Activated CD4-positive, alpha-beta T cell treated with anti-CD3 and anti-CD28 coated beads, Interleukin-10, Interleukin-2, amounts not matched to agents 100 ng/mL and 50 ng/mL, durations not matched to agents 16 hours and 8 hours (primary cell): ENCODE measurements at regions not wholly inside any gene's neighbourhood (a gene's known extent, or its start where the extent isn't known, plus 50 kb on each side); places are given as distances from the start of the nearest gene placed in this dataset.

Source experiments
- DNase-seq: peaks from one replicate; pipeline ENCODE4 v3.0.0-alpha.2; 2020

DNA sequence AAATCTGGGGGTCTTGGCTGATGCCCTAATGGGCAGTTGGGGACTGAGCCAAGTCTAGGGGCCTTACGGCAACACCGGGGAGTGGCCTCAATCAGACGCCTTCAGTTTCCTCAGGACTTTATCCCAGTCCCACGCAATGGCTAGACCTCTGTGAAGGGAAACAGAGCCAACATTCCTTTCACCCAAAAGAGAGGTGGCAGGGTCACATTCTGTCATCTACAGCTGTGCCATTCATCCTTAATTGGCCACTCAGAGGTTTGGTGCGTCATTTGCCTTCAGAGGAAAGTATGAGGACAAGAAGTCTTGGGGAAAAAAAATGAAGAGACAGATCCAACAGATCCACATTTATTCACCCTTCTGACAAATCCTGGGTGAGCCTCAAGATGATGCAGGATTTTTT, 166.9 kb upstream of the AVPR1A start:
- DNase-seq: no peak

DNA sequence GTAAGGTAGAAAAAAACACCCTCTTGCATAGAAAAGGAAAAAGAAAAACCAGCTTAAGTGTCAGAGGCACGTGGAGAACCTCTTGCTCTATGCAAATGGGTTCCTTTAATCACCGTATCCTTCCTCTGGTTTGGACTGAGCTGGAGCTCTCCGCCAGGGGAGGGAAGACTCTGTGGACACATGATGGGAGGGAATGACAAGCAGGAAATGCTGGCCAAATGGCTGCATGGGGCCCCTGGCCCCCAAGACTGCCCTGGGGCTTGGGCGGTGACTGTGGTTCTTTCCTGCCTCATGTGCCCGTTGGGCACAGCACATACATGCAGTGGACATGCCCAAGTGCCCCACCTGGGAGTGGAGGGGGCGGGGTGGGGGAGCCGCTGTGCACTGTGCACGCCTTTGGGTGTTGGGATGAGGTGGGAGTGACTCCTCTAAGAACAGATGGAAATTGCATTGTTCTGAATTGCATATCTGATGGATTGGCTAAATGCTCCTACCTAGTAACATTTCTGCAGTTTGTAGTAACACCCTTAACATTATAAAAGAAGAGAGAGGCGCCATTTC, 166.4 kb upstream of the AVPR1A start:
- DNase-seq: no peak

DNA sequence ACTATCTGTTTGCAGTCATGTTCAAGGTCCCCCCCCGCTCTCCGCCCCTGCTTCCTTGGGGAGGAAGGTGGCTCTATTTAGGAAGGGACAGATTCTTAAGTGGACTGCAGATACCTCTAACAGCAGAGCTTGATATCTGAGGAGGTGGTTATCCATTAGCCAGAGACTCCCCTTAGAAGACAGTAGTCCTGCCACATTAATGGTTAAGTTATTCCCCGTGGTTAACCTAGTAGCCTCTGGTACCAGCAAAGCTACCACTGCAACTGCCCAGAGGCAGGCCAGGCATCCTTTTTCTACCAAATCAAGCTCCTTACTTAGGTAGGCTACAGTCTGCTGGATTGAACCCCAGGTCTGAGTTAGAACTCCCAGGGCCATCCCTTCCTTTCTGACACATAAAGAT, 162.1 kb upstream of the AVPR1A start:
- DNase-seq: no peak

DNA sequence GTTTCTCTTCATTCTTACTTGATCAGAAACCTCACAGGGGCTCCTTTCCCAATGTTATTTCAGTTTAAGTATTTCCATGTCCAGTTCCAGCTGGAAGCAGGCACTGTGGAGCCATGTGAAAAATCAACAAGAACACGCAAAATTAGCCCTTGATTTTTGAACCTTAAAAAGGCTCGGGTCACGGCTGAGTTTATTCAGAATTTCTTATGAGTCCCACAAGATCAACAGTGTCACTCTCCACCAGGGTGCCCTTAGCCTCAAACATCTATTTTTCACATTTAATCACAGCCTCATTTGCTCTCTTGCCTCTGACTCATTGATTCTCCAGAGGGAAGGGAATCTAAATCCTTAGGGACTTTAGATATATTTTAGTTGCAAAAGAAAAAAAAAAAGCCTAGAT, 157.7 kb upstream of the AVPR1A start:
- DNase-seq: no peak

DNA sequence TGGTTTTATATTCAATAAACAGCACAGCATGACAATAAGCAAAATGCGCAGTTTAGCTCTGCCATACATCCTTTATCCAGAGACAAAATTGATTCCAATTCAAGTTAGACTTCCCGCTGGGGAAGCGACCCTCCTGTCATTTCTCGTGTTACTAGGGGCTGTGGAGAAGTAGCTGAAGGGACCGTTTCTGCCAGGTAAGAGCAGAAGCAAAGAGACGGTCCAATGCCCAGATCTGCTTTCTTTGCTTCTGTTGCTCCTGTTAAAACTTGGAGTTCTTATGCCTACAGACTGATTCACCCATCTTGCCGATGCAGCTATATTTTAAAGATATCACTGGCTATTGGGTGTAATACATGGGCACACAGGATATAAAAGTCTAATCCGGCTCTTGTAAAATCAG, 156.8 kb upstream of the AVPR1A start:
- no peak for DNase-seq

DNA sequence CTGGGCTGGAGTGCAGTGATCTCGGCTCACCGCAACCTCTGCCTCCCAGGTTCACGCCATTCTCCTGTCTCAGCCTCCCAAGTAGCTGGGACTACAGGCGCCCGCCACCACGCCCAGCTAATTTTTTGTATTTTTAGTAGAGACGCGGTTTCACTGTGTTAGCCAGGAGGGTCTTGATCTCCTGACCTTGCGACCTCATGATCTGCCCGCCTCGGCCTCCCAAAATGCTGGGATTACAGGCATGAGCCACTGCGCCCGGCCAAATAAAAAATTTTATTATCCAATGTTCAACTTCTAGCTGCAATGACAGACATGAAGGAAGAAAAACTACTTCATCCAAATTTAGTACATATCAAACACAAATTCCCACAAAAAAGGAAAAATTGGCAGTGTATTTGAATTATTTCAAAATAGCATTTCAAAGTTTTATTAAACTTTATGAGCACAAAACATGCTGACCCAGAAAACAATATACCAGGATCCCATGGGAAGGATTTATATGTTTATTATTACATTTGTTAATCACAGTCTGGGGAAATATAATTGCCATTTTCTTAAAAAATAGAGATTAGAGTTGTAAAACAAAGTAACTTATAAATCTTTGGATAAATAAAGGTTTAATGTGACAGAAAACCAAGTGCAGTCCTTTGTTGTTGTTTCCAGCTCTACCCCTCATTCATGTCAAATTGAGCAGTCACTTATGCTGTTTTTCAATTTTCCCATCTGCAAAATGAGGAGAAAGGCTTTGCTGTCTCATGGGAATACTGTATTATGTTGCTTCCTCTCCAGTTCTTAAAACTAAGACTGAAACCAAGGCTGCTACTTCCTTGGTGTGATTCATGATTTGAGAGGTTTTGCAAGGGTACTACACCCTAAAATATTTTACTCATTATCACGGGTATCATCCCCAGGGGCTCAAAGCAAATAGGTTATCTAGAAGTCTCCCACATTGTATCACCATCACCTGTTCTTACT, 155.2 kb upstream of the AVPR1A start:
- no peak for DNase-seq

DNA sequence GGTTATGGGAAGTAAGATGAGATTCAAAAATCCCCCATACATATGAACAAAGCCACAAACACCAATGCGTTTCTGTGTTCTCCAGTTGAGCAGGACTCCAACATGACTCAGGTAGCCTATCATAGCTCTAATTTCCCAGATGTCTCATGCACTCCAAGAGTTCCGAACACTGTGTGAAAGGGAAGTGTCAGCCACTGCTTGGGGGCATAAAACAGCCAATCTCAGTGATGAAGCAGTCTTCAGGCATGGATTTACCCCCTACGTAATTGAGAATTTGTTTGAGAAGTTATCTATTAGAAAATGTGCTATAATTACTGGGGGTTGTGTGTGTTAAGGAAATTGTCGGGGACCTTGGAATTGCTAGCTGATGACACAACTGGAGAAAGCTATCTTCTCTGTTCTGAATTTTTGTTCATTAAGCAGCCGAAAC, 153.9 kb upstream of the AVPR1A start:
- DNase-seq: no peak

DNA sequence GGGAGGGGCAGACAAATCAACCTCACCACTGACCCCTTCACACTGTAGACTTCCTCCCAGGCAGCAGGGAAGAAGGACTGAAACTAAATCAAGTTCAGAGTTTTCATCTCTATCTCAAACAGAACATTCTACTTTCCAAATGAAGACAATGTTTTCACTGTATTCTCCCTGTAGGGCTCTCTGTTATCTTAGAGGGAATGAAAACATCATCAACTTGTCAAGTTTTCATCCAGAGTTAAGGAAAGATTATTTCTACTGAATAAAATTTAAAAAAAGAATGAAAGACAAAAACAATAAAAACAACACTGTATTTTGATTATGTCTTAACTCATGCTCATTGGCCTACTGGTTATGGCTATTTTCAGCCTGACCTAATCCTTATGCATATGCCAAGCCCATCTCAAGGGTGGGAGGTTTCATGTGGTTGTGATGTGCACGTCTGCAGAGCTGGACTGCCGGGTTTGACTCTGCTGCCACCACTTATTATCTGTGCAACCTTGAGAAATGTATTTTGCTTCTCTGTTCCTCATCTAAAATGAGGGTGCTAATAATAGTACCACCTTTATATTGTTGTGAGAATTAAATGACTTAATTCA, 152.0 kb upstream of the AVPR1A start:
- DNase-seq: no peak

DNA sequence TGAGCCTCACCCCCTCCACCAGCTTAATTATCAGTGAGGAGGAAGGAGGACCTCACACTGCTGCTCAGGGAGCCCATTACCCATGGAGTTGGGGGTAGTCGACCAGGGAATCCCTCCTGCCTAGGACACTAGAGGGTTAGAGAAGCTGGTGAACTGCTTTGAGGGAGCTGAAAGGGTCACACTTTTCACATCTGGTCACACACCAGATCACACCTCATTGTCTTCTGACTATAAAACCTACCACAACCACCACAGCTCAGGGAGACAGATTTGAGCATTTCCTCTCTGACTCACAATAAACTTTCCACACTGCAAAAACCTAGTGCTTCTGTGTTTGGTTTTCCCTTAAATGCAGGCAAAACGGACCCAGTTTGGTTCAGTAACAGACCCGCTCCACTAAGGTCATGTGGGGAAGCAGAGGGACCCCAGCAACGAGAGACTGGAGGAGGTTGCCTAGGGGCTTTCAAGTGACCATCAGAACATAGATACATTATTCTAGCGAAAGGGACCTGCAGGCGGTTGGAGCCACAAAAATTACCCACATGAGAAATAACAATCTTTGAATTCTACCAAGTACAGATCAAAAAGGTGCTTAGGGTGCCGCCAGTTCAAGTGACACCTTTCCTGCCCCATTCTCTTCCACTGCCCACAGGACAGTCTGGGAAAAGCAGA, 151.4 kb upstream of the AVPR1A start:
- peak; percentile 37 for DNase-seq

DNA sequence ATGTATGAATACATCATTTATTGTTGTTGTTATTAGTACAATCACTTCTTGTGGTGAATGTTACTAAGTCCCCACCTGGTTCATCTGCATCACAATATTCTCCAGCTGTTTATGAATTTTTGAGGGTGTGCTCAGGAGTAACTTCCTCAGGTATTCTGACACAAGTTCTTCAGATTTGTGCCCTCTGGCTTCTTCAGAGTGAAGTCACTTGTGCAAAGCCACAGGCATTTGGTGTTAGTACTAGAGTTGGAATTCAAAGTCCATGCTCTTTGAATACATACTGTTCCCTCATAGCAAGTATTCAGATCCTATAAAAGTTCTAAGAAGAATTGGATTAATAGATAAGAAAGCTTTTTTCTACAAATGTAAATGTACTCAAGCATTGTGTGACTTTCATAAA, 150.3 kb upstream of the AVPR1A start:
- DNase-seq: no peak

DNA sequence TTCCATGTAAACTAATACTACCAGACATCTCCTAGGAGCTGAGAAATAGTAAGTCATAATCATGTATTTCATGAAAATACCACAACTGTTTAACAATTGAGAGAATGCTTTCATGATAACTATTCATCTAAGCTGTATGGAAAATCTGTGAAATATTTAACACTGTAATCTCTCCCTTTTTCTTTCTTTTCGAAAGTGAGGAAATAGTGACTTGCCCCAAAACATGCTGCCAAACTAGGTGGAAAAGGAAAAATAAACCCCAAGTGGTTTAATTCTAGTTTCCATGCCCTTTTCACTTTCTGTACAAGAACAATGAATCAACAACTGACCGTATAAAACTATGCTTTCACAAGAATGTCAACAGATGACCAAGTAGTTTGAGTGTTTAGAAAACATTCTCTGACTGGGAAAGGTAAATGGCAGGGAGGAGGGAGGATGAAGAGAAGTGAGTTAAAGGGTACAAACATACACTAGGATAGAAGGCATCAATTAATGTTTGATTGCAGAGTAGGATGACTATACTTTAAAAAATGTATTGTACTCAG, 147.5 kb upstream of the AVPR1A start:
- no peak for DNase-seq

DNA sequence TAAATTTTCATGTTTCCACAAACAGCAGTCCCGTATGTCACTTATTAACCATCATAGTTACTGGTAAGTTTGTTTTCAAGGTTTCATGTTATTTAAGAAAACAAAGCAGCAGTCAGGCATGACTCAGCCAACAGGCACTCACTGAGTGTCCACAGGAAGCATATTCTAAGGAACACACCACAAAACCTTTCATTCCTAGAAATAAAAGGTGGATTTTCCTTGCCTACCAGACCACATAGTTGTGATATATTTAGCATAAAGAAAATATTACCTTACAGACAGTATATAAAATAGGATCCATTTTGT, 143.3 kb upstream of the AVPR1A start:
- no peak for DNase-seq

DNA sequence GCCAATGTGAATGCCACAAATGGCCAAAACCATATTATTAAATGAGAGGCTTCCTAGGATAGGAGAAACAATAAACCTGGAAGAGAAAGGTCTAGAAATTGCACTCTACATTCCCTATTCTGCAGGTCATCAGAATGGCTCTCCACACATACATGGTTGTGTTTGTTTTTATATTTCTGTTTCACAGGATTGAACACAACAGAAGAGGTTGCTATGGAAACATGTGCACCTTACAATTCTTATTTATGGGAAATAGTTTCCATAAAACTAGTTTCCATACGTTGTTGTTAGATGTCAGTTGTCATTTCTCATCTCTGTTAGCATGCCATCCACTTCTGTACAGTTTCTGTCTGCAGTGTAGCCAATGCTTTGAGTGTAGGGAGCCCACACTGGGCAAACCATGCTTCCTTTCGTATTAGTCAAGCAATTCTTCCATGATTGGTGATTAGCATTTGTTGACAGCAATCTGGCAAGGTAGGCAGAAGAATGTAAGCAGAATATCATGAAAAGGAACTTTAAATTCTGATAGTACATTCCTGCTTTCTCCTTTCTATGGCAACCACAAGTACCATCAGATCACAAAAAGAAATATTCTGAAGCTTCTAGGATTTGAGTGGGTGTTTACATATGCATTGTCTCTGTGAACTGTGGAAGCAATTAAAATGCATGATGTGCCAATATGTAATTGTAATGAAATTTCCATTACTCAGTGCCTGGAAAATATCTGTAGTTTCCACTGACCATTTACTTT, 141.6 kb upstream of the AVPR1A start:
- DNase-seq: no peak

DNA sequence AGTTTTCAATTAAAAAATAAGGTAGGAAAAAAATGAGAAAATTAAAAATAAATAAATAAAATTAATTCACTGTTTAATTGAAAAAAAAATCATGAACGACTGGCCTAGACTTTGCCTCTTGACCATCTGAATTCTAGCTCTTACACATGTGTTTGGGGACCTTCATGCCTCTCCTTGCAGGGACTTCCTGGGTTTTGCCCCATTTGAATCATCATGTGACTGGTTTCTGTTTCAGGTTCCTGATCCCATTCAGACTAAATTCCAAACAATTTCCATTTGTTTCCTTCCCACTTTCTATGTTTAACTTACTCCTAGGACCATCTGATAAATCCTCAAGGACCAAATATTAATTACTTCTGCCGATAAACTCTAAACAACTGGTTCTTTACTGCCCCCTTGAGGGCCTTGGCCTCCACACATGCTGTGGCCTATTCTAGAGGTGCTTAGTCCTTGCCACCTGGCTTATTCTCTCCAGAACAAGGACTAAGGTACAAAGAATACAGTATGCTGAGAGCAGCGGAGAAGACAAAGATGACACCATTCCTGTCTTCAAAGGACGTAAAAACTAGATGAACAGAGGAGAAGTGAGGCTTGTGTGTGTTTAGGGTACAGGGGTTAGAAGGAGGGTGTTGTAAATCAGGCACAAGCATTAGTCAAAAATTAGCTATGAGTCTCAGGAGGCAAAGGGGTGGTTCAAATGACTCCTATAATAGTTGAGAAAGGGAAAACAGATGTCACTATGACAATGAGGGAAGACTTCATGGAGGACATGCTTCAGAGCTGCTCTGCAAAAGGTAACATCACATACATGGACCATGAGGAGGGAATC, 125.8 kb upstream of the AVPR1A start:
- peak; percentile 20 for DNase-seq

DNA sequence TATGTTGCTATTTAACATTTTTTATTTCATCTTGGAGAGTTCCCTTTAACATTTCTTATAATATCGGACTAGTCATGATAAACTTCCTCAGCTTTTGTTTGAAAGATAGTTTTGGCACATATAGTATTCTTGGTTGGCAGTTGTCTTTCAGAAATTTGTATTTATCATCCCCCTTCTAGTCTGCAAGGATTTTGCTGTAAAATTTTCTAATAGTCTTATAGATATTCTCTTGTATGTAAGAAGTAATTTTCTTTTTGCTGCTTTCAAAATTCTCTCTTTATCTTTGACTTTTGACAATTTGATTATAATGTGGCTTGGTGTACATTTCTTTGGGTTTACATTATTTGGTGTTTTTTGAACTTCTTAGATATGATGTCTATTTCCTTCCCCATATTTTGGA, 116.0 kb upstream of the AVPR1A start:
- no peak for DNase-seq

DNA sequence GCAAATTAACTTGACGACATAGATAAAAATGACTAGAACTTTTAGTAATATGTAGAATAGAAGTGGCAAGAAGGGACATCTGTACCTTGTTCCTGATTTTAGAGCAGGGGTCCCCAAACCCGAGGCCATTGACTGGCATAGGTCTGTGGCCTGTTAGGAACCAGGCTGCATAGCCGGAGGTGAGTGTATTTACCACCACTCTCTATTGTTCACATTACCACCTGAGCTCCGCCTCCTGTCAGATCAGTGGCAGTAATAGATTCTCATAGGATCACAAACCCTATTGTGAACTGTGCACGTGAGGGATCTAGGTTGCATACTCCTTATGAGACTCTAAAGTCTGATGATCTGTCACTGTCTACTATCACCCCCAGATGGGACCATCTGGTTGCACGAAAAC, 113.6 kb upstream of the AVPR1A start:
- no peak for DNase-seq

DNA sequence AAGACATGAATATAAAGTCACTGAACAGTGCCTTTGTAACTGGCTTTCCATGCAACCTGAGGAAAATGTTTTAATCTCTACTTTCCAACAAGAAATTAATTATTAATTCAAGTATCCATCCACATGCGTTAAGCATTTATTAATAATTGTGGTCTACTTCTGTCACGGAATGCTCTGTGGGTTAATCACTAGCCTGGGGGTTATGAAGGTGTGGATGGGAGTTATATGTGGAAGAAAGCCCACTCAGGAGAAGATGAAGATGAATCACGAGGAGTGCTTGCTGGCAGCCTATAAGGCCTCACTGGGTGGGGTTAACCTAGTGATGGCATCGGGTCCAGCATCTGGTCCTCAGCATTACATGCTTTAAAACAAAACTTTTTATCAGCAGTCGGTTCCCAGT, 99.5 kb upstream of the AVPR1A start:
- no peak for DNase-seq

DNA sequence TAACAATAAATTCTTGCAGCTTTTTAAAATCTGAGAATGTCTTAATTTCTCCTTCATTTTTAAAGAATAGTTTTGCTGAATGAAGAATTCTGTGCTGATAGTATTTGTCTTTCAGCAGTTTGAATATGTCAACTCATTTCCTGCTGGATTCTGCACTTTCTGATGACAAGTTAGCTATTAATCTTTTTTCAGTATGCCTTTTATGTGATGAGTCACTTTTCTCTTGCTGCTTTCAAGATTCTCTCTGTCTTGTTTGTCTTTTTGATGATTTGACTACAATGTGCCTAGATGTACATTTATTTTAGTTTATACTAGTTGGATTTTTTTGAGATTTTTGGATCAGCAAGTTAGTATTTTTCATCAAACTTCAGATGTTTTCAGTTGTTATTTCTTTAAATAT, 87.9 kb upstream of the AVPR1A start:
- DNase-seq: no peak

DNA sequence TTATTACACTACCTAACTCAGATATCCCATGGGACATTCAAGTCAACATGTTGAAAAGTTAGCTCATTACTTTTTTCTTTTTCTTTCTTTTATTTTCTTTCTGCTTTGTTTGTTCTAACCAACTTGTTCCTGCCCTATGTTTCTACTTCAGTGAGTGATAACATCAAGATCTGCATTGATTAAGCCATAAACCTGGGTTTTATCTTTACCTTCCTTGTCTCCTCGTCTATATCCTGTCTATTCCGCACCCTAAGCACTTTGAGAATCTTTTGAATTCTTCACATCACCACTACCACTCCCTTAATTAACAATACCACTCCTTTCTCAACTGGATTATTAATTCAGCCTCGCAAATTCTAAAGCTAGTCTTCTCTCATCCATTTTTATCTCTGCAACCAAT, 81.9 kb upstream of the AVPR1A start:
- DNase-seq: no peak

DNA sequence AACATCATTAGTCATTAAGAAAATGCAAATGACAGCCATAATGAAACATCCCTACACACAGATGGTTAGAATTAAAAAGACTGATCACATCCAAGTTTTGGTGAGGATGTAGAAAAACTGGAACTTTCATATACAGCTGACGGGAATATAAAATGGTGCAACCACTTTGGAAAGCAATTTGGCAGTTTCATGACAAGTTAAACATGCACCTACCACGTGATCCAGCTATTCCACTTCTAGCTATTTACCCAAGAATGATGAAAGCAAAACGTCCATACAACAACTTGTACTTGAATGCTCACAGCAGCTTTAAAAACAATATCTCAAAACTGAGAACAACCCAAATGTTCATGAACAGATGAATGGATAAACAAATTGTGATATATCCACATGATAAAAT, 77.9 kb upstream of the AVPR1A start:
- DNase-seq: no peak

DNA sequence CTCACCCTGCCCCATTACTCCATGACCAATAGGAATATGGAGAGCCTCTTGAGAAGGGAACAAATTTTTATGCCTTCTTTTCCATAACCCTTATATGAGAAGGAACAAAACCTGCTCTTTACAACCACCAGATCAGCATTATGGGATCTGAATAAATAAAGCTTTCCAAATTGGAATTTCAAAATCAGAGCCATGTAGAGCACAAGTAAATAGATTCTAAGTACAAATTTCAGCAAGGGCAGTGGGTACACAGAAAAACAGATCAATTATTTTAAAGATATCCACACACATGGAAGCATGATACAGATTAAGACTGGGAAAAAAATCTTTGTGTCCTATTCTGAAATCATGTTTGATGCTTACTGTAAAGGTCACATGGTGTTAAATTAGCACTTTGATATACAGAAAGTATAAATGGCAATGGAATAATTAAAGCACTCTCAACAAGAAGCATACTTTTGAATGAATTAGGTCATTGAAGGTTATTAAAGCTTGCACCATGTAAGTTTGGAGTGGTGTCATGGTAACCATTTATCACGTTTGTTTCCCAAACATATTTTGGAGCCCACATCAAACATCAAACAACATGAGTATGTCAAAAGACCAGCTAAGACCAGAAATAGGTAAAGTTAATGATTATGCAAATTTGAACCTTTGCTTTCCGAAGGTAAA, 75.9 kb upstream of the AVPR1A start:
- DNase-seq: no peak
